ENCODE measurements at regions not wholly inside any gene's neighbourhood (a gene's known extent, or its start where the extent isn't known, plus 50 kb on each side); places are given as distances from the start of the nearest gene placed in this dataset.
"Not testable (repeated sequence)": the region's sequence is repeated elsewhere in the genome, so short reads cannot be mapped to it uniquely, and the experiment has no call there.

GRCh38 chr11:121866754-121867153 is 249.3 kb downstream of the BLID start:
- no peak for DNase-seq (ENCODE audit: low spot score)

GRCh38 chr11:121864660-121865059 is 251.4 kb downstream of the BLID start:
- no peak for DNase-seq (ENCODE audit: low spot score)

GRCh38 chr11:121863126-121863525 is 252.9 kb downstream of the BLID start:
- no peak for DNase-seq (ENCODE audit: low spot score)

- not testable (repeated sequence) for DNase-seq (ENCODE audit: low spot score)
These were observed 260.9 kb downstream of the BLID start for GRCh38 chr11:121855138-121855537.

- DNase-seq (ENCODE audit: low spot score), result no peak
These were observed 272.0 kb downstream of the BLID start for GRCh38 chr11:121844016-121844415.

GRCh38 chr11:121842192-121842585 is 273.8 kb downstream of the BLID start:
- no peak for DNase-seq (ENCODE audit: low spot score)

- DNase-seq (ENCODE audit: low spot score), result no peak
These were observed 274.4 kb downstream of the BLID start for GRCh38 chr11:121841487-121842191.

- no peak for DNase-seq (ENCODE audit: low spot score)
These were observed 276.2 kb downstream of the BLID start for GRCh38 chr11:121839781-121840180.

GRCh38 chr11:121838571-121838970 is 277.4 kb downstream of the BLID start:
- no peak for DNase-seq (ENCODE audit: low spot score)

GRCh38 chr11:121833970-121834369 is 282.0 kb downstream of the BLID start:
- no peak for DNase-seq (ENCODE audit: low spot score)

GRCh38 chr11:121829159-121829643 is 286.8 kb downstream of the BLID start:
- DNase-seq (ENCODE audit: low spot score), result peak; percentile 61

GRCh38 chr11:121814962-121815361 is 301.1 kb downstream of the BLID start:
- no peak for DNase-seq (ENCODE audit: low spot score)

- no peak for DNase-seq (ENCODE audit: low spot score)
These were observed 301.7 kb downstream of the BLID start for GRCh38 chr11:121814296-121814695.

GRCh38 chr11:121810291-121810690 is 305.7 kb downstream of the BLID start:
- no peak for DNase-seq (ENCODE audit: low spot score)

GRCh38 chr11:121808096-121808495 is 307.9 kb downstream of the BLID start:
- no peak for DNase-seq (ENCODE audit: low spot score)

GRCh38 chr11:121807051-121807450 is 309.0 kb downstream of the BLID start:
- no peak for DNase-seq (ENCODE audit: low spot score)

GRCh38 chr11:121802542-121802941 is 313.5 kb downstream of the BLID start:
- no peak for DNase-seq (ENCODE audit: low spot score)

- DNase-seq (ENCODE audit: low spot score), result no peak
These were observed 314.2 kb downstream of the BLID start for GRCh38 chr11:121801781-121802180.

GRCh38 chr11:121801394-121801748 is 314.6 kb downstream of the BLID start:
- no peak for DNase-seq (ENCODE audit: low spot score)

- no peak for DNase-seq (ENCODE audit: low spot score)
These were observed 315.2 kb downstream of the BLID start for GRCh38 chr11:121800731-121801393.

- no peak for DNase-seq (ENCODE audit: low spot score)
These were observed 315.8 kb downstream of the BLID start for GRCh38 chr11:121800240-121800639.

GRCh38 chr11:121797496-121797895 is 318.5 kb downstream of the BLID start:
- no peak for DNase-seq (ENCODE audit: low spot score)

- no peak for DNase-seq (ENCODE audit: low spot score)
These were observed 320.8 kb downstream of the BLID start for GRCh38 chr11:121795174-121795573.
